22Rv1 (cell line): ENCODE measurements at regions not wholly inside any gene's neighbourhood (a gene's known extent, or its start where the extent isn't known, plus 50 kb on each side); places are given as distances from the start of the nearest gene placed in this dataset.

Experiments used
- CTCF ChIP-seq: fragments of 450-650 bp; IDR thresholded peaks from 2 replicates; pipeline ENCODE4 v1.5.1; 2017; ENCODE audit warnings: mild to moderate bottlenecking
- ZFX ChIP-seq: fragments of 450-650 bp; IDR thresholded peaks from 2 replicates; pipeline ENCODE4 v1.6.1; 2017; ENCODE audit warnings: antibody characterized with exemption, borderline replicate concordance

- TF ChIP-seq CTCF = peak; percentile 15; the same call in 1 of the 2 replicates
- no peak for TF ChIP-seq ZFX
Measured at GRCh38 chrX:40174001-40174853, 76.5 kb upstream of the BCOR start.
